Ishikawa (cell line): ENCODE measurements at regions not wholly inside any gene's neighbourhood (a gene's known extent, or its start where the extent isn't known, plus 50 kb on each side); places are given as distances from the start of the nearest gene placed in this dataset.

Experiments used
- CEBPB ChIP-seq: IDR thresholded peaks from 2 replicates; pipeline ENCODE4 v1.6.1; 2012
- CREB1 ChIP-seq: IDR thresholded peaks from 2 replicates; pipeline ENCODE4 v1.6.1; 2012; ENCODE audit warnings: low read depth
- EGR1 ChIP-seq: IDR thresholded peaks from 2 replicates; pipeline ENCODE4 v1.6.1; 2012
- EP300 ChIP-seq: IDR thresholded peaks from 2 replicates; pipeline ENCODE4 v1.6.1; 2012; ENCODE audit warnings: borderline replicate concordance
- FOXM1 ChIP-seq: IDR thresholded peaks from 2 replicates; pipeline ENCODE4 v1.6.1; 2012; ENCODE audit warnings: low read depth, borderline replicate concordance
- NFIC ChIP-seq: IDR thresholded peaks from 2 replicates; pipeline ENCODE4 v1.6.1; 2012
- RAD21 ChIP-seq: IDR thresholded peaks from 2 replicates; pipeline ENCODE4 v1.6.1; 2012; ENCODE audit warnings: low read depth
- TAF1 ChIP-seq: IDR thresholded peaks from 2 replicates; pipeline ENCODE4 v1.6.1; 2012; ENCODE audit warnings: low read depth, mild to moderate bottlenecking
- TCF12 ChIP-seq: IDR thresholded peaks from 2 replicates; pipeline ENCODE4 v1.6.1; 2012; ENCODE audit warnings: low read depth
- TEAD4 ChIP-seq: IDR thresholded peaks from 2 replicates; pipeline ENCODE4 v1.6.1; 2012
- USF1 ChIP-seq: IDR thresholded peaks from 2 replicates; pipeline ENCODE4 v1.6.1; 2012
- YY1 ChIP-seq: IDR thresholded peaks from 2 replicates; pipeline ENCODE4 v1.6.1; 2012; ENCODE audit warnings: low read depth
- ZBTB7A ChIP-seq: IDR thresholded peaks from 2 replicates; pipeline ENCODE4 v1.6.1; 2012; ENCODE audit warnings: low read depth
- TF ChIP-seq, protein P1 (sequence below): IDR thresholded peaks from 2 replicates; pipeline ENCODE4 v1.6.1; 2012; ENCODE audit warnings: low read depth, mild to moderate bottlenecking
- TF ChIP-seq, protein P2 (sequence below): IDR thresholded peaks from 2 replicates; pipeline ENCODE4 v1.6.1; 2012

DNA sequence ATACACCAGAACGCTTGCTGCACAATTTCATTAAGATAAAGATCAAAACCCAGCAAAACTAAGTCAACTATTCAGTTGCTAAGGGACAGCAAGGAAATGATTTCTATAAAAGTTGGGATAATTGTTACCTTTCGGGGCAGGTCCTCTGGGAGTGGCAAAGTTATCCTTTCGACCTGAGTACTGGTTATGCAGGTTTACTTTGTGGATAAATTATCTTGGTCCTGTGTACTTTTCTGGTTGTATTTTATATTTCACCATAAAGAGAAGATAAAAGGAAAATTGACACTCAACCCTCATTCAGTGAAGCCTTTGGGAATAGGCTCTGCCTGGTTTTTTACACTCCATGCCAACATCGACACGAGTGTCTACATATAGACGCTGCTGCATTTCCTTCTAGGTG is 146.5 kb downstream of the SYK start:
- TF ChIP-seq TCF12 (no peak), RAD21 (no peak), YY1 (no peak), NFIC (no peak), TAF1 (no peak), EP300 (no peak), CEBPB (no peak)

- no peak for TF ChIP-seq YY1
- TF ChIP-seq, protein P1, sequence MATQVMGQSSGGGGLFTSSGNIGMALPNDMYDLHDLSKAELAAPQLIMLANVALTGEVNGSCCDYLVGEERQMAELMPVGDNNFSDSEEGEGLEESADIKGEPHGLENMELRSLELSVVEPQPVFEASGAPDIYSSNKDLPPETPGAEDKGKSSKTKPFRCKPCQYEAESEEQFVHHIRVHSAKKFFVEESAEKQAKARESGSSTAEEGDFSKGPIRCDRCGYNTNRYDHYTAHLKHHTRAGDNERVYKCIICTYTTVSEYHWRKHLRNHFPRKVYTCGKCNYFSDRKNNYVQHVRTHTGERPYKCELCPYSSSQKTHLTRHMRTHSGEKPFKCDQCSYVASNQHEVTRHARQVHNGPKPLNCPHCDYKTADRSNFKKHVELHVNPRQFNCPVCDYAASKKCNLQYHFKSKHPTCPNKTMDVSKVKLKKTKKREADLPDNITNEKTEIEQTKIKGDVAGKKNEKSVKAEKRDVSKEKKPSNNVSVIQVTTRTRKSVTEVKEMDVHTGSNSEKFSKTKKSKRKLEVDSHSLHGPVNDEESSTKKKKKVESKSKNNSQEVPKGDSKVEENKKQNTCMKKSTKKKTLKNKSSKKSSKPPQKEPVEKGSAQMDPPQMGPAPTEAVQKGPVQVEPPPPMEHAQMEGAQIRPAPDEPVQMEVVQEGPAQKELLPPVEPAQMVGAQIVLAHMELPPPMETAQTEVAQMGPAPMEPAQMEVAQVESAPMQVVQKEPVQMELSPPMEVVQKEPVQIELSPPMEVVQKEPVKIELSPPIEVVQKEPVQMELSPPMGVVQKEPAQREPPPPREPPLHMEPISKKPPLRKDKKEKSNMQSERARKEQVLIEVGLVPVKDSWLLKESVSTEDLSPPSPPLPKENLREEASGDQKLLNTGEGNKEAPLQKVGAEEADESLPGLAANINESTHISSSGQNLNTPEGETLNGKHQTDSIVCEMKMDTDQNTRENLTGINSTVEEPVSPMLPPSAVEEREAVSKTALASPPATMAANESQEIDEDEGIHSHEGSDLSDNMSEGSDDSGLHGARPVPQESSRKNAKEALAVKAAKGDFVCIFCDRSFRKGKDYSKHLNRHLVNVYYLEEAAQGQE, result no peak
- TF ChIP-seq USF1, result no peak
- no peak for TF ChIP-seq TCF12
- no peak for TF ChIP-seq CREB1
- no peak for TF ChIP-seq TEAD4
- no peak for TF ChIP-seq RAD21
- TF ChIP-seq, protein P2, sequence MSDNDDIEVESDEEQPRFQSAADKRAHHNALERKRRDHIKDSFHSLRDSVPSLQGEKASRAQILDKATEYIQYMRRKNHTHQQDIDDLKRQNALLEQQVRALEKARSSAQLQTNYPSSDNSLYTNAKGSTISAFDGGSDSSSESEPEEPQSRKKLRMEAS, result no peak
- no peak for TF ChIP-seq FOXM1
- no peak for TF ChIP-seq TAF1
- no peak for TF ChIP-seq NFIC
- no peak for TF ChIP-seq CEBPB
- TF ChIP-seq ZBTB7A, result no peak
- no peak for TF ChIP-seq EGR1
- TF ChIP-seq EP300, result no peak
Measured at GRCh38 chr9:90950600-90950999, 149.0 kb downstream of the SYK start.

DNA sequence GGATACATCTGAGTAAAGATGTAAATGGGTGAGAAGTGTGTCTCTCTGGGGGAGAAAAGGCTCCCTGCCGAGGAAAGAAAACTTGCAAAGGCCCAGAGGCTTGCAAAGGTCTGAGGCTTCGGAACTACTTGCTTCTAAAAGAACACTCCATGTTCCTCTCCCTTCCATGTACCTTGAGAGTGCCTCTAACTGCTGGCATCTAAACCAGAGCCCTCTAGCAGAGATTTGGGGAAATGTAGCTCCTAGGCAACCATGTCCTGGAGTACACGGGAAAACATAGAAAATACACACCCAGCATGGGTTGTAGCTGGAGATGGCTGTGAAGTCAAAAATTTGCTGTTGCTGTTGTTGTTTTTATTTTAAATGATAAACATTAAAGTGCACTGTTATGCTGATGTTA is 151.6 kb downstream of the SYK start:
- no peak for TF ChIP-seq FOXM1
- no peak for TF ChIP-seq TEAD4
- no peak for TF ChIP-seq EGR1
- TF ChIP-seq, protein P1, result no peak
- TF ChIP-seq TCF12, result no peak
- TF ChIP-seq YY1, result no peak
- no peak for TF ChIP-seq RAD21
- TF ChIP-seq CREB1, result no peak
- TF ChIP-seq, protein P2, result no peak
- TF ChIP-seq NFIC, result no peak
- no peak for TF ChIP-seq USF1
- TF ChIP-seq ZBTB7A, result no peak
- no peak for TF ChIP-seq CEBPB
- no peak for TF ChIP-seq TAF1
- TF ChIP-seq EP300, result no peak

GRCh38 chr9:90953805-90954204 is 152.2 kb downstream of the SYK start:
- TF ChIP-seq EGR1 (no peak), CREB1 (no peak), CEBPB (no peak), TAF1 (no peak), USF1 (no peak), ZBTB7A (no peak)

DNA sequence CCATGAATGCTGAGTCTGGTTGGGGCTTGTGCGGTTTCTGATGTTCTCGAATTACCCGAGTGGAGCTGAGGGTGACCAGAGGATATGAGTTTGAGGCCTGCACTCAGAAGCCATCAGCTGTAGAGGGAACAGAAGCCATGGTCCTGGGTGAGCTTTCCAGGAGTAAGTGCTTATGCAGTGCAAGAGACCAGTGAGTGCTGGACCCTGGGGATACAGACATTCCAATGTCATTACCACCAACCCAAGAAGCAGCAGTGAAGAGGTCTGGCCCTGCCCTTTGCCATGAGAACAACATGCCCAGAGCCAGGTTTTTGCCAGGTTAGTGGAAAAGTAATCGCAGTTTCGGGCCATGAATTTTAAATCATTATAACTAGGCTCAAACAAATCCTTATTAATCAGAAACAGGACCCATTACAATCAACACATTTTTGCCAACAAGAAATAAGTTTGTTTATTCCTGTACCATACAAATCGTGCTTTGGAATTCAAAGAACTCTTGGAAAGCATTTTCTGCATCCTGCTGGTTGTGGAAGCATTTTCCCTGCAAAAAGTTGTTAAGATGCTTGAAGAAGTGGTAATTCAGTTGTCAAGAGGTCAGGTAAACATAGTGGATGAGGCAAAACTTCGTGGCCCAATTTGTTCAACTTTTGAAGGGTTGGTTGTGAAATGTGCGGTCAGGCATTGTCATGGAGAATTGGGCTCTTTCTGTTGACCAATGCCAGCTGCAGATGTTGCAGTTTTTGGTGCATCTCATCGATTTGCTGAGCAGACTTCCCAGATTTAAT is 154.6 kb downstream of the SYK start:
- no peak for TF ChIP-seq TCF12

- TF ChIP-seq CREB1 (no peak), RAD21 (no peak), TAF1 (no peak), NFIC (no peak), YY1 (no peak), CEBPB (no peak), USF1 (no peak), EP300 (no peak), FOXM1 (no peak), ZBTB7A (no peak), EGR1 (no peak), TEAD4 (no peak), TCF12 (no peak)
- TF ChIP-seq, protein P1, result no peak
- TF ChIP-seq, protein P2, result no peak
Measured at GRCh38 chr9:90958328-90958727, 156.7 kb downstream of the SYK start.
